NB4 (cell line): ENCODE measurements at regions not wholly inside any gene's neighbourhood (a gene's known extent, or its start where the extent isn't known, plus 50 kb on each side); places are given as distances from the start of the nearest gene placed in this dataset.

ENCODE experiments used
- POLR2A ChIP-seq: IDR thresholded peaks from 2 replicates; pipeline ENCODE4 v1.6.1; 2011; ENCODE audit warnings: mild to moderate bottlenecking; ENCODE audit not compliant: insufficient read length; ENCODE audit errors: extremely low read depth
- TF ChIP-seq, protein P1 (sequence below): IDR thresholded peaks from one replicate; pipeline ENCODE4 v1.5.1; 2012; ENCODE audit warnings: low read depth, low read length
- TF ChIP-seq, protein P2 (sequence below): IDR thresholded peaks from 2 replicates; pipeline ENCODE4 v1.6.1; 2011; ENCODE audit warnings: low read depth, low read length

- TF ChIP-seq, protein P1, sequence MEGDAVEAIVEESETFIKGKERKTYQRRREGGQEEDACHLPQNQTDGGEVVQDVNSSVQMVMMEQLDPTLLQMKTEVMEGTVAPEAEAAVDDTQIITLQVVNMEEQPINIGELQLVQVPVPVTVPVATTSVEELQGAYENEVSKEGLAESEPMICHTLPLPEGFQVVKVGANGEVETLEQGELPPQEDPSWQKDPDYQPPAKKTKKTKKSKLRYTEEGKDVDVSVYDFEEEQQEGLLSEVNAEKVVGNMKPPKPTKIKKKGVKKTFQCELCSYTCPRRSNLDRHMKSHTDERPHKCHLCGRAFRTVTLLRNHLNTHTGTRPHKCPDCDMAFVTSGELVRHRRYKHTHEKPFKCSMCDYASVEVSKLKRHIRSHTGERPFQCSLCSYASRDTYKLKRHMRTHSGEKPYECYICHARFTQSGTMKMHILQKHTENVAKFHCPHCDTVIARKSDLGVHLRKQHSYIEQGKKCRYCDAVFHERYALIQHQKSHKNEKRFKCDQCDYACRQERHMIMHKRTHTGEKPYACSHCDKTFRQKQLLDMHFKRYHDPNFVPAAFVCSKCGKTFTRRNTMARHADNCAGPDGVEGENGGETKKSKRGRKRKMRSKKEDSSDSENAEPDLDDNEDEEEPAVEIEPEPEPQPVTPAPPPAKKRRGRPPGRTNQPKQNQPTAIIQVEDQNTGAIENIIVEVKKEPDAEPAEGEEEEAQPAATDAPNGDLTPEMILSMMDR = no peak
- TF ChIP-seq, protein P2, sequence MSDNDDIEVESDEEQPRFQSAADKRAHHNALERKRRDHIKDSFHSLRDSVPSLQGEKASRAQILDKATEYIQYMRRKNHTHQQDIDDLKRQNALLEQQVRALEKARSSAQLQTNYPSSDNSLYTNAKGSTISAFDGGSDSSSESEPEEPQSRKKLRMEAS = no peak
- TF ChIP-seq POLR2A = no peak
These were observed 405.5 kb downstream of the ARHGEF28 start for GRCh38 chr5:74031536-74031935.
